ENCODE measurements at regions not wholly inside any gene's neighbourhood (a gene's known extent, or its start where the extent isn't known, plus 50 kb on each side); places are given as distances from the start of the nearest gene placed in this dataset.
"Not testable (repeated sequence)": the region's sequence is repeated elsewhere in the genome, so short reads cannot be mapped to it uniquely, and the experiment has no call there.

- DNase-seq = peak; percentile 60
Observed at GRCh38 chr15:38002883-38003477, 68.5 kb downstream of the TMCO5A start.

- DNase-seq = no peak
Observed at GRCh38 chr15:38004218-38004861, 69.9 kb downstream of the TMCO5A start.

GRCh38 chr15:38005953-38006808 lies 71.7 kb downstream of the TMCO5A start:
- no peak for DNase-seq

- DNase-seq = no peak
Observed at GRCh38 chr15:38010395-38010794, 76.0 kb downstream of the TMCO5A start.

GRCh38 chr15:38012894-38013293 lies 78.5 kb downstream of the TMCO5A start:
- DNase-seq = no peak

- no peak for DNase-seq
Observed at GRCh38 chr15:38017721-38018120, 83.3 kb downstream of the TMCO5A start.

GRCh38 chr15:38019066-38019465 lies 84.6 kb downstream of the TMCO5A start:
- no peak for DNase-seq

- no peak for DNase-seq
Observed at GRCh38 chr15:38021259-38021658, 86.8 kb downstream of the TMCO5A start.

GRCh38 chr15:38024293-38025091 lies 90.1 kb downstream of the TMCO5A start:
- no peak for DNase-seq

- not testable (repeated sequence) for DNase-seq
Observed at GRCh38 chr15:38025656-38026055, 91.2 kb downstream of the TMCO5A start.

- no peak for DNase-seq
Observed at GRCh38 chr15:38028869-38029268, 94.4 kb downstream of the TMCO5A start.

- peak; percentile 15 for DNase-seq
Observed at GRCh38 chr15:38029736-38030135, 95.3 kb downstream of the TMCO5A start.

GRCh38 chr15:38030609-38031008 lies 96.2 kb downstream of the TMCO5A start:
- DNase-seq = no peak

- no peak for DNase-seq
Observed at GRCh38 chr15:38035701-38036100, 101.3 kb downstream of the TMCO5A start.

- DNase-seq = no peak
Observed at GRCh38 chr15:38036790-38037338, 102.4 kb downstream of the TMCO5A start.

- no peak for DNase-seq
Observed at GRCh38 chr15:38038659-38039442, 104.4 kb downstream of the TMCO5A start.

GRCh38 chr15:38040615-38041014 lies 106.2 kb downstream of the TMCO5A start:
- no peak for DNase-seq

- no peak for DNase-seq
Observed at GRCh38 chr15:38041576-38041975, 107.1 kb downstream of the TMCO5A start.

GRCh38 chr15:38042211-38042610 lies 107.8 kb downstream of the TMCO5A start:
- no peak for DNase-seq

- DNase-seq = peak; percentile 3
Observed at GRCh38 chr15:38042707-38043445, 108.4 kb downstream of the TMCO5A start.
